MG63 (cell line): ENCODE measurements at regions not wholly inside any gene's neighbourhood (a gene's known extent, or its start where the extent isn't known, plus 50 kb on each side); places are given as distances from the start of the nearest gene placed in this dataset.

Experiments used
- DNase-seq: peaks from one replicate; pipeline ENCODE4 v3.0.0-alpha.2; 2020
- H3K27me3 ChIP-seq: fragments of 250-450 bp; sonication (Bioruptor Pico); 2 replicates; pipeline ENCODE4 v1.5.1; 2020; ENCODE audit warnings: mild to moderate bottlenecking, moderate library complexity
- H3K36me3 ChIP-seq: fragments of 250-450 bp; sonication (Bioruptor Pico); 2 replicates; pipeline ENCODE4 v1.5.1; 2020; ENCODE audit warnings: mild to moderate bottlenecking, moderate library complexity
- H3K4me3 ChIP-seq: fragments of 250-450 bp; sonication (Bioruptor Pico); 2 replicates; pipeline ENCODE4 v1.5.1; 2020; ENCODE audit warnings: mild to moderate bottlenecking, moderate library complexity
- H3K9me3 ChIP-seq: fragments of 250-450 bp; sonication (Bioruptor Pico); 2 replicates; pipeline ENCODE4 v1.5.1; 2020; ENCODE audit warnings: mild to moderate bottlenecking, moderate library complexity

GRCh38 chr3:25038271-25038670 is 389.8 kb upstream of the RARB start:
- H3K9me3 ChIP-seq, result no peaks in the 10 kb centered on the region
- H3K27me3 ChIP-seq, result no peaks in the 10 kb centered on the region
- no peaks in the 10 kb centered on the region for H3K36me3 ChIP-seq
- no peak for DNase-seq
- no peak overlapping the region for H3K4me3 ChIP-seq

GRCh38 chr3:25038922-25039321 is 389.1 kb upstream of the RARB start:
- no peak for DNase-seq
- Histone ChIP-seq H3K4me3 (no peak overlapping the region), H3K36me3 (no peaks in the 10 kb centered on the region), H3K27me3 (no peaks in the 10 kb centered on the region), H3K9me3 (no peaks in the 10 kb centered on the region)

- Histone ChIP-seq H3K9me3 (no peaks in the 10 kb centered on the region), H3K4me3 (no peak overlapping the region), H3K27me3 (no peaks in the 10 kb centered on the region), H3K36me3 (no peaks in the 10 kb centered on the region)
- no peak for DNase-seq
Measured at GRCh38 chr3:25040748-25041147, 387.3 kb upstream of the RARB start.

GRCh38 chr3:25041871-25042584 is 386.0 kb upstream of the RARB start:
- no peak overlapping the region for H3K4me3 ChIP-seq

GRCh38 chr3:25043177-25043576 is 384.9 kb upstream of the RARB start:
- H3K4me3 ChIP-seq, result no peak overlapping the region
- H3K36me3 ChIP-seq, result no peaks in the 10 kb centered on the region
- no peak for DNase-seq
- H3K27me3 ChIP-seq, result no peaks in the 10 kb centered on the region
- no peaks in the 10 kb centered on the region for H3K9me3 ChIP-seq

More at GRCh38 chr3:25041871-25042584, 386.0 kb upstream of the RARB start:
- no peaks in the 10 kb centered on the region for H3K9me3 ChIP-seq
- DNase-seq, result no peak
- H3K36me3 ChIP-seq, result no peaks in the 10 kb centered on the region
- H3K27me3 ChIP-seq, result no peaks in the 10 kb centered on the region

- DNase-seq, result no peak
- H3K27me3 ChIP-seq, result no peaks in the 10 kb centered on the region
- H3K36me3 ChIP-seq, result no peaks in the 10 kb centered on the region
- H3K9me3 ChIP-seq, result no peaks in the 10 kb centered on the region
- H3K4me3 ChIP-seq, result no peak overlapping the region
Measured at GRCh38 chr3:25043749-25044148, 384.3 kb upstream of the RARB start.

- no peaks in the 10 kb centered on the region for H3K36me3 ChIP-seq
- H3K27me3 ChIP-seq, result no peaks in the 10 kb centered on the region
- no peaks in the 10 kb centered on the region for H3K9me3 ChIP-seq
- DNase-seq, result no peak
- H3K4me3 ChIP-seq, result no peak overlapping the region
Measured at GRCh38 chr3:25044762-25045710, 383.0 kb upstream of the RARB start.

- no peak overlapping the region for H3K4me3 ChIP-seq
- no peaks in the 10 kb centered on the region for H3K27me3 ChIP-seq
- no peaks in the 10 kb centered on the region for H3K36me3 ChIP-seq
- H3K9me3 ChIP-seq, result no peaks in the 10 kb centered on the region
- no peak for DNase-seq
Measured at GRCh38 chr3:25046911-25047771, 380.9 kb upstream of the RARB start.

GRCh38 chr3:25049304-25049703 is 378.8 kb upstream of the RARB start:
- Histone ChIP-seq H3K9me3 (no peaks in the 10 kb centered on the region), H3K36me3 (no peaks in the 10 kb centered on the region), H3K27me3 (no peaks in the 10 kb centered on the region), H3K4me3 (no peak overlapping the region)
- DNase-seq, result no peak

- no peak for DNase-seq
- H3K36me3 ChIP-seq, result no peaks in the 10 kb centered on the region
- H3K27me3 ChIP-seq, result no peaks in the 10 kb centered on the region
- no peaks in the 10 kb centered on the region for H3K9me3 ChIP-seq
- no peak overlapping the region for H3K4me3 ChIP-seq
Measured at GRCh38 chr3:25053360-25053759, 374.7 kb upstream of the RARB start.

- DNase-seq, result no peak
- no peaks in the 10 kb centered on the region for H3K27me3 ChIP-seq
- no peak overlapping the region for H3K4me3 ChIP-seq
- H3K9me3 ChIP-seq, result no peaks in the 10 kb centered on the region
- H3K36me3 ChIP-seq, result no peaks in the 10 kb centered on the region
Measured at GRCh38 chr3:25056036-25056755, 371.9 kb upstream of the RARB start.

- H3K36me3 ChIP-seq, result no peaks in the 10 kb centered on the region
- H3K4me3 ChIP-seq, result no peak overlapping the region
- no peaks in the 10 kb centered on the region for H3K27me3 ChIP-seq
- DNase-seq, result no peak
- no peaks in the 10 kb centered on the region for H3K9me3 ChIP-seq
Measured at GRCh38 chr3:25056803-25057351, 371.2 kb upstream of the RARB start.

- no peaks in the 10 kb centered on the region for H3K36me3 ChIP-seq
- H3K27me3 ChIP-seq, result no peaks in the 10 kb centered on the region
- H3K4me3 ChIP-seq, result no peak overlapping the region
- H3K9me3 ChIP-seq, result no peaks in the 10 kb centered on the region
- no peak for DNase-seq
Measured at GRCh38 chr3:25057379-25057778, 370.7 kb upstream of the RARB start.

- no peaks in the 10 kb centered on the region for H3K9me3 ChIP-seq
- no peaks in the 10 kb centered on the region for H3K27me3 ChIP-seq
- DNase-seq, result no peak
- H3K36me3 ChIP-seq, result no peaks in the 10 kb centered on the region
- no peak overlapping the region for H3K4me3 ChIP-seq
Measured at GRCh38 chr3:25064681-25065080, 363.4 kb upstream of the RARB start.

- no peak overlapping the region for H3K4me3 ChIP-seq
- no peaks in the 10 kb centered on the region for H3K36me3 ChIP-seq
- H3K27me3 ChIP-seq, result no peaks in the 10 kb centered on the region
- no peaks in the 10 kb centered on the region for H3K9me3 ChIP-seq
- no peak for DNase-seq
Measured at GRCh38 chr3:25069970-25070369, 358.1 kb upstream of the RARB start.

GRCh38 chr3:25071846-25072245 is 356.2 kb upstream of the RARB start:
- no peak overlapping the region for H3K4me3 ChIP-seq
- H3K36me3 ChIP-seq, result no peaks in the 10 kb centered on the region
- H3K9me3 ChIP-seq, result no peaks in the 10 kb centered on the region
- no peaks in the 10 kb centered on the region for H3K27me3 ChIP-seq
- no peak for DNase-seq
